A204.1 (cell line): ENCODE measurements at regions not wholly inside any gene's neighbourhood (a gene's known extent, or its start where the extent isn't known, plus 50 kb on each side); places are given as distances from the start of the nearest gene placed in this dataset.

Source experiments
- FAIRE-seq: peaks from 2 replicates; lab custom pipeline; 2012; peaks lifted over from hg19 to GRCh38; lab: Jason Lieb, UNC

DNA sequence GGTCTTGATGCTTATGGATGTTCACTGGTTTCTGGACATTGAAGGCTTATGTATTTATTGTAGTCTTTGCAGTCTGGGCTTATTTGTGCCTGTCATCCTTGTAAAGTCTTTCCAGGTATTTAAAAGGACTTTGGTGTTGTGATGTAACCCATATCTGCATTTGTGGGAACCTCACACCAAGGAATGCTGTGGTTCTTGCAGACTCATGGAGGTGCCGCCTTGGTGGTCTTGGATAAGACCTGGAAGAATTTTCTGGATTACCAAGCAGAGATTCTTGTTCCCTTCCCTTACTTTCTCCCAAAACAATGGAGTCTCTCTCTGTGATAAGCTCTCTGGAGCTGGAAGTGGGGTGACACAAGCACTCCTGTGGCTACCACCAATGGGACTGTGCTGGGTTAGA lies 363.5 kb upstream of the NECTIN3 start:
- no peak for FAIRE-seq

DNA sequence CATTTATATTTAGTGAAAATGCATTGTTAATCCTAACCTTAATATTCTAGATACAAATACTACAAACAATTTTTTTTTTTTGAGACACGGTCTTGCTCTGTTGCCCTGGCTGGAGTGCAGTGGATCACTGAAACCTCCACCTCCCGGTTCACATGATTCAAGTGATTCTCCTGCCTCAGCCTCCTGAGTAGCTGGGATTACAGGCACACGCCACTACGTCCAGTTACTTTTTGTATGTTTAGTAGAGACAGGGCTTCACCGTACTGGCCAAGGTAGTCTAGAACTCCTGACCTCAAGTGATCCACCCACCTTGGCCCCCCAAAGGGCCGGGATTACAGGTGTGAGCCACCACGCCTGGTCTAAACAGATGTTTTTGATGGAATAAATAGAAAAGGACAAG lies 361.5 kb upstream of the NECTIN3 start:
- no peak for FAIRE-seq

DNA sequence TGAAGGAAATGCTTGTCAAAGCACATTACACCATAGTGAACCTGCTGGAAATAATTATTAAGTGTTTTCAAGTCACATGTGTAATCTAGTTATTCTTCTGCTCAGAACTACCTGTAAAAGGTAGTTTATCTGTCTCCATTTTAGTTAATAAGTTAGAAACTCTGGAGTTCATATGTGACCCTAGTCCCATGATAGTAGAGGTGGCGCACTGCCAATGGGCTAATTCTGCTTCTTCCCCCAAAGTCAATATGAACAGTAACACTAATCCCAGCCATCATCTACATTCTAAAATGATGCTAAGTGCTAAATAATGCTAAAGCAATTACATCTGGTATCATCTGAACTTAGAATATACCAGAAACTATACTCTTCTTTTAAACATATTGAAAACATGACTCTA lies 361.0 kb upstream of the NECTIN3 start:
- FAIRE-seq: no peak

DNA sequence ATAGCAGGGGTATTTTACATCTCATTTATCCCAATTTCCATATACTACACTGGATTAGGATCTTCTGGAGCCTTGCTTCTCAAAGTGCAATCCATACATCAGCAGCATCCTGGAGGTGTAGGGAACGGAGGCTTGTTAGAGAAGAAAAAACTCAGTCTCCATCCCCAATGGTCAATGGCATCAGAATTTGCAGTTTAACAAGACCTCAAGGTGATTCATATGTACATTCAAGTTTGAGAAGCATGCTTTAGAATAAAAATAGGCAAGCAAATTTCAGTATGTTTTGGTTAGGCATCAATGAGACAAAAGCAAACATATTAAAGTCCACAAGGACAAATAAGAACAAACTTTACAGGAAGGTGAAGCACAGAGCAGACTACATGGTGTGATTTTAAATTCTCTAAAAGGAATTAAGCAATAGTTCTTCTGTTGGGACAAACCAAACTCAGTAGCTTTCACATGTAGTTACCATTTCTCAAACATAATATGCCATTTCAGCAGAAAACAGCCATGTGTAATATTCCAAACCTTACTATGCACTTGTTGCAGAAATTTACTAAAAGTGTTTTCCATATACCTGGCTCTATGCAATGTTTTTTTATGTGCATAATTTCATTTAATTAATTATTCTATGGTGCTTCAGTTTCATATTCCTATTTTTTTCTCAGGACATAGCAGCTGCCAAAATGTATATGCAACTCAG lies 360.3 kb upstream of the NECTIN3 start:
- no peak for FAIRE-seq

DNA sequence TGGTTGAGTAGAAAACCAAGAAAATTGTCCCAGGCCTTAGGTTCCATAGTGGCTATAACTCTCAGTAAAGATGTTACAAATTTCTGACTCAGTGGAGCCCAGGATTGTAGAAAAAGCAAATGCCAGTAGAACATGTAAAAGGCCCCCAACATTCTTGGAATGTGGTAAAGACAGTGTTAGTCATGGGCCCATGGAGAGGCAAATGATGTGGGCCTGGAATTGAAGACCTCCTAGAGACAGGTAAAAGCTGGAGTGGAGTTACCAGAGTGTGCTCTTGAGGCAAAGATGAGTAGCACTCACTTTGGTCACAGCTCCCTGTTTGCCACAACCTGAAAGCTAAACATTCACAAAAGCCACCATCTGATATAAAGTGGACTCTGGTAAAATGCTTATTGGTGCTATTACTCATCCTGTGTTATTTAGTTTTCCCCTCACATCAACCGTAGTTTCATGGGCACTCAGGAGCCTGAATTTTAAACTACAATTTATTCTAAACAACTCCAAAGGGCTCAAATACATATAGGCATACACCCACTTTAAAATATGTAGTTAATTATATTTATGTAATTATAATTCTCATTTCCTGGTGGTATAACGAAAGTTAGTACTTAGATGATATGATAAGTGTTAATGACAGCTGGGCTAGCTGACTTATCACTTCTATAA lies 359.6 kb upstream of the NECTIN3 start:
- FAIRE-seq: no peak

DNA sequence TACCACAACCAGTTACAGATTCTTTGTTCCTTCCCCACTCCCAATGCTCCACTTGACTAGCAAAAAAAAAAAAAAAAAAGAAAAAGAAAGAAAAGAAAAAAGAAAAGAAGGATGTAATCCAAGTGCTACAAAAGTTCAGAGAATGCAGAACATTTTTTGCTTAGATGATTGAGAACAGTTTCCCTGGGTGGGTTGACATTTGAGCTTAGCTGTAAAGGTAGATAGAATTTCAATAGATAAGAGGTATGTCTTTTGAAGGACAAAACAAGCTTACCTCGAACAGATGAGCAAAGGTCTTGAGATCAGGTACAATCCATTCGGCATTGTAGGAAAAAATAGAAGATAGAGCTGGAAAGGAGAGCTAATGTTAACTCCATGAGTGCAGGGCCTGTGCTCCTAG lies 344.6 kb upstream of the NECTIN3 start:
- no peak for FAIRE-seq

DNA sequence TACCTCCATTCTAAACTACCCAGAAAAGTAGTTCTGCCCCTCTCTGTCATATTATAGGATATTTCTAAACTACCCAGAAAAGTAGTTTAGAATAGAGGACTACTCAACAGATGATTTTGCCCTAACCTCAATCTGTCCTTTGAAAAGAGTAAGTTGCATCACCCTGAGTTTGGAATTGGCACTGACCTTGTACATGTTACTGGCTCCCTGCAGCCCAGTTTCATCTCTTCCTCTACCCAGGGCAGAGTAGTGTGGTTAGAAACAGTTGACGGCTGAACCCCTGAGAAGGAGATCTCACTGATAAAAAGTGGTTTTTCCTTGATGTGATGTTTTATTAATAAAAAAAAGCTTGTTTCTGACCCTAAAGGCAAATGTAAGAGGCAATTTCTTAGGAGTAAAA lies 340.5 kb upstream of the NECTIN3 start:
- no peak for FAIRE-seq

DNA sequence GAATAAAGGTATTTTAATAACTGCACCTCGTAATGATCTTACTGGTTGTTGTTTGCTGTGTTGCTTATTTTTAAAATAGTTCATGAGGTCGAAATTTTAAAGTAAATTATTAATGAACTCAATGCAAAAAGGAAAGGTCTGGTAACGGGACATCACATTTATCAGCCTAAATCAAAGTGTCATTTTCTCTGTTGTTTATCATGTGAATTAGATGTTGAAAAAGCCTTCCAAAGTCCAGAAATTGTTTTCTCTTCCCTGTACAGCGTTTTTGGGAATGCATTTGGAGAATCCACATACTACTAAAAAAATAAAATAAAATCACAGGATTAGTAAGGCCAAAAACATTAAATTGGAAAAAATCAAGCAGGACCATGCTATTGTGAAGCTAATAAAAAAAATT lies 339.2 kb upstream of the NECTIN3 start:
- FAIRE-seq: no peak

DNA sequence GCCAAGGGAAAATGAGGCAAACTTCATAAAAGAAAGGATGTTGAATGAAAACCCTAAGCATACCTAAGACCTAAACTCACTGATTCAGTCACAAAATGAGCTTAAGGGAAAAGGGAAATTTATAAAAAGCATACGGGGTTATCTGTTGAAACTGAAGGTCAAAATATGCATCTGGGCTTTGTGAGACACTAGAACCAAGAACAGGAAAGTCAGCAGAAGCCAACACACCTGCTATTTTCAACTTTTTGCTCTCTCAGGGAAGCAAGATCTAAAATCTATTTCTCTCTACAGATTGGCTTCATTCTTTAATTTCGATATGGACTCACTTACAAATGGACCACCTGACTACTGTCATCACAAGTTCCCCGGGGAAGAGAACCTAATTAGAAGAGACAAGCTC lies 338.6 kb upstream of the NECTIN3 start:
- FAIRE-seq: no peak

DNA sequence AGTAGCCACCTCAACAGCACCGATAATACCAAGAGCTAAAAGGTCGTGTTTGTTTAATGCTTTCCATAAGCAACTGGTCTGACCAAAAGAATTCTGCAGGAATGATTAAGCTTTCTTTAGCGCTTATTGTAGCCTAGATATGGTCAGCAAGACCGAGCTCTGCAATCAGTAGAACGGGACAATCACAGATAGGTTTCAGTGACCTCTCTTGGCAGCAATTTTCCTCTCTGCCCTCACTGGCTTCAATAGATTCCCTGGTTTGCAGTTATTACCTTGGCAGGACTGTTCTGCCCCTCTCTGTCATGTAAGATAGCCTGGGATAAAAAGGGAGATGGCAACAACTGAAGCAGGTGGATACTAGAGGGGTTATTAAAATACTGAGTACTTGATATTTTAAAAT lies 337.1 kb upstream of the NECTIN3 start:
- FAIRE-seq: no peak

DNA sequence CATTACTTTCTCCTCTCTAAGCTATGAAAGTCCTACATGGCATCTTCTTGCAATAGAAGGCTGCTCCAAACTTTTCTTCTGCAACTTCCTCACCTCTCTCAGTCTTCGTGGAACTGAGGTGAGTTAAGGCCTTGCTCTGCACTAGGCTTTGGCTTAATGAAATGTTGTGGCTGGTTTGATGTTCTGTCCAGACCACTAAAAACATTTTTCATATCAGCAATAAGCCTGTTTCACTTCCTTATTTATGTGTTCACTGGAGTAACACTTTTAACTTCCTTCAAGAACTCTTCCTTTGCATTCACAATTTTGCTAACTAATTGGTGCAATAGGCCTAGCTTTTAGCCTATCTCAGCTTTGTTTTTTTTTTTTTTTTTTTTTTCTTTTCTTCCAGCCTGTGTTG lies 335.3 kb upstream of the NECTIN3 start:
- no peak for FAIRE-seq

DNA sequence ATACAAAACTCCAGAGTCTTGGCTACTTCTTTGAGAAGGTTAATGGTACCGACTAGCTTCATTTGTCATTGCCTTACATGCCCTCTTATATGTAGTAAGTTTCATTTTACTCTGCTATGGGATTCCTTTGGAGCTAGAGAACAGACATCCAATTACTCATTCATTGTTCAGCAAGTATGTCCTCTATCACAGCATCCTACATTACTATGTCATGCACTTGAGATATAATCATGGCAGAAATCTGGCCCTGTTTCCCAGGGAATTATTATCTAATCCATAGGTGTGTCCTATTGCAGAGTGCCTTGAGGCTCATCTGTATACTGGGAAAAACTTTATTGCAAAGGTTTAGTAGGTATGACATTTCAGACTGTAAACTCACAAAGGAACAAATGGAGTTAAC lies 333.1 kb upstream of the NECTIN3 start:
- FAIRE-seq: no peak

DNA sequence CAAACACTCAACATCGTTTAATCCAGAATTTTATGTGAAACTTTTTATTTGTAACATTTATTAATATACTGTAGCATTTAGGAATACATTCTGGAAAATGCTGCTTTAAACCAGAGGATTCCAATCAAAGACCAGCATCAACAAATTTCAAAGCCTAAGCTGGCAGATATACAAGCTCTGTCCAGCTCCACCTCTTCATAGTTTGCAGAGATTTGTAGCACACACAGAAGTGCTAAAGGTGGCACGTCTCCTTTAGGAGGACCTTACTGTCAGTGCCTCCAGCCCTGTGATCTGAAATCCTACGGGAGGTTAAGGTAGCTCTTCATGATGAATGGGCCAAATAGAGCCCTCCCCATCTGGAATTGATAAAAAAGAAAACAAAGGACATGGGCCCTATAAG lies 329.7 kb upstream of the NECTIN3 start:
- no peak for FAIRE-seq

DNA sequence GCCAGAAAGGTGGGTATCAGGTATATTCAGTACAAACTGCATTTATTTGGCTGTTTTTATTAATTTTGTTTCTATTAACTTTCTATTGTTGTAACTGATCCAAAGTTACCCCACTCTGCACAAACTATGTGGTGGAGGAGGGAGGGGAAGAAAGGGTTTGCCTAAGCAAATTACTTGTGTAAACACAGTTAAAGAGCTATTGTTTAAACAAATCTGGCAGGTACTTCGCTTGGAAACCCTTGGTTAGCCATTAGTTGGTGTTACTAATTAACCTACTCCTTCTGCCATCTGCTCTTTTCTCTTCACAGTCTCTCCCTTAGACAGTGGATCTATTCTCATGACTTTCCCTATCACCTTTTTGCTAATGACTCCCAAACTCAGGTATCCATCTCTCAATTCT lies 328.4 kb upstream of the NECTIN3 start:
- no peak for FAIRE-seq

DNA sequence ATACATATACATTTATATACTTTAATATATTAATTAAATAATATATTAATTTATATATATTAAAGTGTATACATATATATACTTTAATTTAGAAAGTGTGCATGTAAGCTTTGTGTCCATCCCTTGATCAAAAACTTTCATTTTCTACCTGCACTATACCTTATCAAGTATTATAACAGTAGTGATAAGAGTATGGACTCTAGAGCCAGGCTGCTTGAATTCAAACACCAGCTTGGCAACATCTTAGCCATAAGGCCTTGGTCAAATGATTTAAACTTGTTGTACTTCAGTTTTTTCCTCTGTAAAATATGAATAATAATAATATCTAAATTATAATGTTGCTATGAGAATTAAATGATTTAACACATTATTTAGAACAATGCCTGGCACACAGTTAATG lies 327.6 kb upstream of the NECTIN3 start:
- FAIRE-seq: no peak

DNA sequence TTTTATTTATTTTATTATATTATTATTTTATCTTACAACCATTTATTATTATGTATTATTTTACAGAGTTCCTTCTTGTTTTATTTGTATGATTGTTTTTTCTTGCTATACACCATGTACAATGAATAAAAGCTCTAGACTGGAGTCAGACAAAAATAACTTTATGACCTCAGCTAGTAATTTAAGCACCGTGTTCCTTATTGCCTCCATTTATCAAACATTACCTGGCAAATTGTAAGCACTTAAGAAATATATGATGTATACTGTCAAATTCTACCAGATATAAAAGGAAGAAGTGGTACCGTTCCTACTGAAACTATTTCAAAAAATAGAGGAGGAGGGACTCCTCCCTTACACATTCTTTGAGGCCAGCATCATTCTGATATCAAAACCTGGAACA lies 326.9 kb upstream of the NECTIN3 start:
- no peak for FAIRE-seq

DNA sequence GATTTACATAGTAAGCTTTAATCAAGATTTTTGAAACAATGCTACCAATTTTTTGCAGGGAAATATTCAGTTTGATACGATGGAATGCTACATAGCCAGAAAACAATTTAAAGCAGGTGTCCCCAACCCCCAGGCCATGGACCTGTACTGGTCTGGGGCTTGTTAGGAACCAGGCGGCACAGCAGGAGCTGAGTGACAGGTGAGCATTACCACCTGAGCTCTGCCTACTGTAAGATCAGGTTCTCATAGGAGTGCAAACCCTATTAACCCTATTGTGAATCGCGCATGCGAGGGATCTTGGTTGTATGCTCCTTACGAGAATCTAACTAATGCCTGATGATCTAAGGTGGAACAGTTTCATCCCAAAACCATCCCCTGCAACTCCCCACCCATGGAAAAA lies 322.6 kb upstream of the NECTIN3 start:
- FAIRE-seq: no peak

DNA sequence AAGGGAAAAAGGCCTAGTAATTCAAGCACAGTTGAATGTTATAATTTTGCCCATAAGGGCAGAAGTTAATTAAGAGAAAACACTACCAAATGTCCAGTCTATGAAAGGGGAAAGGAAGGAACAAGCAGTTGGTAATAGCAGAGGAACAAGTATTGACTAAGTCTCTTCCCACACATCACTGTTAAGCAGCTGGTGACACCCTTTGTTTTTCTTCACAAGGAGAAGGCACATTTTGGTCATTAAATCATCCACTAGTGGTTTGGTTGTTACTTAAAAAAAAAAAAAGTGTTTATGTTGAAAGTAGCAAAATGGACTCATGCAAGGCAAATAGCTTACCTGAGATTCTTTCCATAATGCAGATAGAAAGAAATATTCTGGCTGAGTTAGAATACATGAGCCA lies 321.4 kb upstream of the NECTIN3 start:
- FAIRE-seq: no peak

DNA sequence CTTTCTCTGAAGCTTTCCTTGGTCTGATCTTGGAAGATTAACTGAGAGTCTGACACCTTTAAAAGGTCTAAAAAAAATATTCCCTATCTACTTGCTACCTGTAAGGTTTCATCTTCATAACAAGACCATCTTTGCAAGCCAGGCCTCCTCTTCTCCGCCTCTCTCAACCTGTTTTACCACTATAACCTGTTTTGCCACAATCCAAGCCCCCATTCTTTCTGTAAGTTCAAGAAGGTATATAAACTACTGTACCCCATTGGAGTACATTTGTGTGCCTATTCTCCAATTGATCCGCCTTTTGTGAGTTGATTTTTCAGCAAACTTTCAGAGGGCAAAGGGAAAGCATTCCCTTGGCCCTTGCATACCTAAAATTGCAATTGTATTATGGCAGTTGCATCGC lies 319.3 kb upstream of the NECTIN3 start:
- FAIRE-seq: no peak

DNA sequence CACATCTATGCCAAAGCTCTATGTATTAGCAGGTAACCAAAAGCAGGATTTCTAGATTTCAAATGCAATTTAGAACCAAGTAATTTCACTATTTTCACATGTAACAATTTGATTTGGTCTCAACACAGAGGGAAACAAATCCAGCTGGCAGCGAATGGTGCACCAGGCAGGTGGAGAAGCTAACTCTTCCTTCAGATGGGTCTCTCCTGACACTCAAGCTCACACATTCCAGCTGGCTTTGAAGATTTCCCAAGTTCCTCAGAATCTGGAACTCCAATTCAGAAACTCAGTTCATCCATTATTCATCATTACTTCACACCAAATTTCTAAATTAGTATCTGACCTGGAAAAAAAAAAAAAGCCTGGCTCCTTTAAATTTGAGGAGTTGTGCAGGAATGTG lies 318.1 kb upstream of the NECTIN3 start:
- FAIRE-seq: no peak

DNA sequence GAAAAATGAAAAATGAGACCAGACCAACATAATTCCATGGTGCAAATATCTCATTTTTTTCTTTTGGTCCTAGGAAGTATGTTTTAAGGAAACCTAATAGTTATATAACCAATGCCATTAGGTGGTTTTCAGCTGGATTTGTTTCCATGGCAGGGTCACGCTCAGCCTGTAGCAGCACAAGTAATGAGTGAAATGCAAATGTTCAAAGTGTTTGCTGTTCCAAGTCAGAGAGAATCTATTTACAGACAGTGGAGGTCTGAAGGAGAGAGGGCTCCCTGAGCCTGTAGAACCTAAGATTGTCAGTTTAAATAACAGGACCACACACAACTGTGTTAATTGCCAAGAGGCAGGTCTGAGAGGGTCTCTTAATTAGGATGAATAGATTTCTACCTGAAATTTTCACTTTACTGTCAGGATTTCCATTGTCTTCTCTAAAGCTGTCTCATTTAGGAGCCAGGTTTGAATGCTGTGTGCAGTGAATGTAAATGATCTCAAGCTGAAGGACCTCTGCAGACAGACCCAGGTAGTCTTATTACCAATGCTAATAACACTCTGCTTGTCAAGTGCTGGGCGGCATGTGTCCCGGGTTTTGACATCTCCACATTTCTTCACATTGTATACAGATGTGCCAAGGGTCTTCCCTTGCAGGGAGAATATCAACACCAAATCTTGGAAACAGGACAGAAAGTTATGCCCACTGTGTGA lies 317.3 kb upstream of the NECTIN3 start:
- FAIRE-seq: no peak

DNA sequence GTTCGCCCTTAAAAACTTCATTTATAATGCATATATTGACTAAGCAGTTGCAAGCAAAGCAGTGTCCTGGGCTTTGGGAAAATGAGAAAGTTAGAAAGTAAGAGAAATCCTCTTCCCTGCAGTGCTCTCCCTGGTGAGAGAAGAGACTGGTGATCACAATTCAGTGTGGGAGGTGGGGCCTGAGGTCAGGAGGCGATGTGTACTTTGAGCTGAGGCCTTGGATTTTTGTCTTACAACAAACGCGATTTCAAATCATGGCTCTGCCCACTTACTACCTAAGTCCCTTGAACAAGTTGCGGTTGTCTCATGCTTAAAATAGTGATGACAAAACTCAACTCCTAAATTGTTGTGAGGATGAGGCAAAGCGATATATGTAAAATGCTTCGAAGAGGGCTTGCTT lies 316.3 kb upstream of the NECTIN3 start:
- no peak for FAIRE-seq

DNA sequence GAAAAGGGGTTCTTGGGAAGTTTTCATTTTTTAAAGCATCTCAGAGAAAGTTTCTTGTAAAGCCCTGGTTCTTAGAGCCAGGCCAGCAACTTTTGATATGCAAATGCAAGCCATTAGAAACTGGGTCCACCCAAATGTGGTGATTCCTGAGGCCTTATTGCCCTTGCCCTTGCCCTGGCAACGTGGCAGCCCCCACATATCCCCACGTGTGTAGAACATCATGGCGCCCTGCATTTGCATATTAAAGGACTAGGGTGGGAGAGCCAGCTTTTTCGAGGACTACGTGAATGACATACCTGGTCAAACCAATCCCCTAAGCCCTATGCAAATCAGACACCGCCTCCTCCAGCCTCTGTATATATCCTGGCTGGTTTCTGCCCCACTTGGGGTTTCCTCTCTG lies 314.9 kb upstream of the NECTIN3 start:
- FAIRE-seq: no peak

DNA sequence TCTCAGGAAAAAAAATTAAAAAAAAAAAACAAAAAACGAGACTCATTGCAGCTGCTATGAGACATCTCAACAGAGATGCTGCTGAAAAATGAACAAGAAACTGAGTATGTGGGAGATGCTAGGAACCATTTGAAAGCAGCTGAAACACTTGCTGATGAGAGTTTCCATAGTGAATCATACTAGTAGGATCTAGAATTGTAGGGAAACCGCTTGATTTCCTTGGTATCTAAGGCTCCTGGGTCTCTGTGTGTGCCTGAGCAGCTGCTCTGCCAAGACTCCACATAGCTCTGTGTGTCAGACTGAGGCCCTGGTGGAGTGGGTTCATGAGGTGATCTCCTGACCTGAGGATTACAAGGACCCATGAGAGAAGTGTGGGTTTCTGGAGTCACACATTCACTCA lies 313.4 kb upstream of the NECTIN3 start:
- FAIRE-seq: no peak
